ENCODE measurements at regions not wholly inside any gene's neighbourhood (a gene's known extent, or its start where the extent isn't known, plus 50 kb on each side); places are given as distances from the start of the nearest gene placed in this dataset.

DNA sequence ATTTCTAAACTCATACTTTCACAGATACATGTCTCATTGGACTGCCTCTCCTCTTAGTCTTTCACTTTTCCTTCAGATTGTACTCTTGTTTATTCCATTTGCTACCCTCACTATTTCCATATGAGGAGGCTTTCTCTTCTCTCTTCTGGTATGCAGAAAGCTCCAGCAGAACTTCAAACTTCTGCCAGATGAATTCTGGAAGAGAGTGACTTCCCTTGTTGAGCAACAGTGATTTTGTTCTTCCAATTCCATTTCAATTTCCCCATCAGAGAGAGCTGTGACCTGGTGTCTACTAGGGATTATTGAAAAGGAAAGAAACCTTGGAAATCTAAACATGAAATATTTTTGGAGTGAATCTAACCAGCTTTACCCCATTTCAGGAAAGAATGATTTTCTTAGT, 523.2 kb upstream of the ZNF717 start (continued):
- no peak for TF ChIP-seq KDM4A (IDR thresholded peaks at IDR 0.05; ENCODE audit: low read depth, low read length, severe bottlenecking)
- TF ChIP-seq ASH2L (IDR thresholded peaks at IDR 0.05; ENCODE audit: low read length), result no peak
- no peak for TF ChIP-seq KDM5A (IDR thresholded peaks at IDR 0.05; ENCODE audit: low read length)
- TF ChIP-seq BRCA1 (IDR thresholded peaks at IDR 0.05; ENCODE audit: low read depth, low read length), result no peak
- no peak for TF ChIP-seq CEBPB (IDR thresholded peaks at IDR 0.05; ENCODE audit: low read depth, low read length)

All from H1 (cell line).